A549 (cell line): ENCODE measurements at regions not wholly inside any gene's neighbourhood (a gene's known extent, or its start where the extent isn't known, plus 50 kb on each side); places are given as distances from the start of the nearest gene placed in this dataset.

ENCODE experiments used
- ATAC-seq, 2 experiments: fragments of 200-7000 bp in 1 of 2; fragments of >200 bp in 1 of 2; cut with Nextera tagmentation in 1 of 2; cut with Tn5 transposase in 1 of 2; 3 replicates each; pipeline versions ENCODE4 v1.8.0 to v1.9.1; 2018 to 2020; ENCODE audit warnings: mild to moderate bottlenecking in 1 of 2, moderate library complexity in 1 of 2
- CTCF ChIA-PET: fragments of 300-600 bp; sonication (Branson Sonifier 250); formaldehyde crosslinking; extraction: SDS; loops from one replicate; lab custom pipeline; 2021; ENCODE audit warnings: antibody characterized with exemption, inconsistent platforms; lab: Yijun Ruan, JAX
- POLR2A ChIA-PET: fragments of 350-600 bp; formaldehyde crosslinking; extraction: SDS; loops from one replicate; lab custom pipeline; 2021; ENCODE audit warnings: antibody characterized with exemption, inconsistent platforms; lab: Yijun Ruan, JAX
- DNase-seq, 2 experiments: peaks; one replicate each; pipeline versions ENCODE4 v3.0.0 to v3.0.0-alpha.2; 2011 to 2016; ENCODE audit warnings: low read depth in 1 of 2, low spot score in 1 of 2
- FAIRE-seq: peaks from 2 replicates; lab custom pipeline; 2011; peaks lifted over from hg19 to GRCh38; lab: Jason Lieb, UNC
- H3K27ac ChIP-seq, 2 experiments: fragments of >200 bp; sonication (Bioruptor Twin); formaldehyde crosslinking; 3 replicates each; pipeline ENCODE4 v1.5.1; 2016 to 2017
- H3K4me1 ChIP-seq: fragments of >200 bp; sonication (Bioruptor Twin); formaldehyde crosslinking; 3 replicates; pipeline ENCODE4 v1.6.1; 2016
- H3K4me2 ChIP-seq: fragments of >200 bp; sonication (Bioruptor Twin); formaldehyde crosslinking; 3 replicates; pipeline ENCODE4 v1.6.1; 2016
- H3K4me3 ChIP-seq: fragments of >200 bp; sonication (Bioruptor Twin); formaldehyde crosslinking; 3 replicates; pipeline ENCODE4 v1.5.1; 2016
- H3K9me3 ChIP-seq: fragments of >200 bp; sonication (Bioruptor Twin); formaldehyde crosslinking; 3 replicates; pipeline ENCODE4 v1.6.1; 2016
- BHLHE40 ChIP-seq: IDR thresholded peaks from 2 replicates; pipeline ENCODE4 v1.6.1; 2012; ENCODE audit warnings: low read depth, low read length, inconsistent platforms
- CBX8 ChIP-seq: fragments of 200-600 bp; sonication (generic); IDR thresholded peaks from 2 replicates; pipeline ENCODE4 v1.6.1; 2016
- CHD4 ChIP-seq: fragments of 200-600 bp; sonication (generic); IDR thresholded peaks from 2 replicates; pipeline ENCODE4 v1.6.1; 2016; ENCODE audit warnings: antibody characterized with exemption, mild to moderate bottlenecking, borderline replicate concordance
- CTCF ChIP-seq: fragments of >200 bp; sonication (Bioruptor Twin); formaldehyde crosslinking; IDR thresholded peaks from 3 replicates; pipeline ENCODE4 v1.5.1; 2016
- E2F6 ChIP-seq: IDR thresholded peaks from 2 replicates; pipeline ENCODE4 v1.6.1; 2012; ENCODE audit warnings: low read depth, borderline replicate concordance
- EHF ChIP-seq: fragments of 250-450 bp; sonication (Bioruptor Pico); IDR thresholded peaks from 2 replicates; pipeline ENCODE4 v1.5.0; 2020; ENCODE audit warnings: mild to moderate bottlenecking
- EHMT2 ChIP-seq: fragments of 200-600 bp; sonication (generic); IDR thresholded peaks from 2 replicates; pipeline ENCODE4 v1.6.1; 2016; ENCODE audit warnings: antibody characterized with exemption, low read depth, mild to moderate bottlenecking, moderate library complexity
- ESRRA ChIP-seq: fragments of 150-350 bp; IDR thresholded peaks from 2 replicates; pipeline ENCODE4 v1.6.1; 2014; ENCODE audit warnings: mild to moderate bottlenecking, low read length, borderline replicate concordance
- FOSB ChIP-seq: fragments of 250-450 bp; sonication (Bioruptor Pico); IDR thresholded peaks from 2 replicates; pipeline ENCODE4 v1.5.0; 2020; ENCODE audit warnings: mild to moderate bottlenecking, moderate library complexity
- HOXA7 ChIP-seq: fragments of 250-450 bp; sonication (Bioruptor Pico); IDR thresholded peaks from 2 replicates; pipeline ENCODE4 v1.5.0; 2020; ENCODE audit warnings: mild to moderate bottlenecking, moderate library complexity
- JUN ChIP-seq, 2 experiments: fragments of >200 bp; sonication (Bioruptor Twin); formaldehyde crosslinking; IDR thresholded peaks; 2 replicates in 1 of 2; 3 replicates in 1 of 2; pipeline ENCODE4 v1.6.1; 2016 to 2017
- JUNB ChIP-seq: fragments of >200 bp; sonication (Bioruptor Twin); formaldehyde crosslinking; IDR thresholded peaks from 2 replicates; pipeline ENCODE4 v1.6.1; 2016
- KDM5A ChIP-seq: fragments of 200-600 bp; sonication (generic); IDR thresholded peaks from 2 replicates; pipeline ENCODE4 v1.6.1; 2016; ENCODE audit warnings: antibody characterized with exemption, mild to moderate bottlenecking
- MAZ ChIP-seq: fragments of 150-350 bp; IDR thresholded peaks from 2 replicates; pipeline ENCODE4 v1.6.1; 2014; ENCODE audit warnings: antibody characterized with exemption, low read depth, low read length, borderline replicate concordance
- NPAS2 ChIP-seq: fragments of 250-450 bp; sonication (Bioruptor Pico); IDR thresholded peaks from 2 replicates; pipeline ENCODE4 v1.8.0; 2022; ENCODE audit warnings: mild to moderate bottlenecking, moderate library complexity, borderline replicate concordance
- PHF8 ChIP-seq: fragments of 200-600 bp; sonication (generic); IDR thresholded peaks from 2 replicates; pipeline ENCODE4 v1.6.1; 2016; ENCODE audit warnings: low read depth, mild to moderate bottlenecking, antibody characterized with exemption, moderate library complexity, borderline replicate concordance
- POLR2AphosphoS2 ChIP-seq: conservative IDR thresholded peaks from 2 replicates; pipeline ENCODE4 v1.6.1; 2012; ENCODE audit warnings: low read length, improper control_type of control experiment, inconsistent platforms
- RAD21 ChIP-seq, 2 experiments: fragments of >200 bp in 1 of 2; sonication (Bioruptor Twin) in 1 of 2; formaldehyde crosslinking in 1 of 2; IDR thresholded peaks in 1 of 2; conservative IDR thresholded peaks in 1 of 2; 2 replicates in 1 of 2; 3 replicates in 1 of 2; pipeline ENCODE4 v1.6.1; 2012 to 2018; ENCODE audit warnings: inconsistent platforms in 1 of 2
- RARB ChIP-seq: fragments of 250-450 bp; sonication (Bioruptor Pico); IDR thresholded peaks from 2 replicates; pipeline ENCODE4 v1.8.0; 2021; ENCODE audit warnings: mild to moderate bottlenecking, moderate library complexity
- REST ChIP-seq: fragments of 200-600 bp; sonication (generic); IDR thresholded peaks from 2 replicates; pipeline ENCODE4 v1.6.1; 2016; ENCODE audit warnings: antibody characterized with exemption, mild to moderate bottlenecking, moderate library complexity
- RFX5 ChIP-seq: fragments of 450-650 bp; IDR thresholded peaks from 2 replicates; pipeline ENCODE4 v1.7.1; 2014; ENCODE audit warnings: antibody characterized with exemption, mild to moderate bottlenecking, moderate library complexity
- RNF2 ChIP-seq: fragments of 200-600 bp; sonication (generic); IDR thresholded peaks from 2 replicates; pipeline ENCODE4 v1.6.1; 2016; ENCODE audit warnings: low read depth, mild to moderate bottlenecking, antibody characterized with exemption, moderate library complexity, borderline replicate concordance
- SMC3 ChIP-seq: fragments of >200 bp; sonication (Bioruptor Twin); formaldehyde crosslinking; IDR thresholded peaks from 3 replicates; pipeline ENCODE4 v1.6.1; 2018; ENCODE audit warnings: inconsistent platforms
- SREBF2 ChIP-seq: fragments of 450-650 bp; IDR thresholded peaks from 2 replicates; pipeline ENCODE4 v1.6.1; 2014; ENCODE audit warnings: mild to moderate bottlenecking, moderate library complexity
- TFCP2L1 ChIP-seq: fragments of 250-450 bp; sonication (Bioruptor Pico); IDR thresholded peaks from 2 replicates; pipeline ENCODE4 v1.5.0; 2021; ENCODE audit warnings: mild to moderate bottlenecking
- WGBS: methylation state at CpG from one replicate; pipeline ENCODE4 v1.1.6; 2017; ENCODE audit errors: missing lambda C conversion rate; 5-methylcytosine and 5-hydroxymethylcytosine counted together
- TF ChIP-seq, protein P1 (sequence below): fragments of >200 bp; sonication (Bioruptor Twin); formaldehyde crosslinking; IDR thresholded peaks from 3 replicates; pipeline ENCODE4 v1.6.1; 2016
- TF ChIP-seq, protein P2 (sequence below): fragments of >200 bp; sonication (Bioruptor Twin); formaldehyde crosslinking; IDR thresholded peaks from 2 replicates; pipeline ENCODE4 v1.6.1; 2016

GRCh38 chr10:31210190-31210589 is 108.8 kb upstream of the ZEB1 start:
- Histone ChIP-seq H3K4me2 (no peak overlapping the region), H3K9me3 (no peaks in the 10 kb centered on the region), H3K4me3 (no peak overlapping the region), H3K27ac (no peak overlapping the region), H3K4me1 (no peaks in the 10 kb centered on the region)
- DNase-seq (no peak), ATAC-seq (no peak), FAIRE-seq (no peak)
- WGBS = 89% methylated on average over 7 of the region's 7 CpGs
- TF ChIP-seq PHF8 = no peak
- TF ChIP-seq, protein P1, sequence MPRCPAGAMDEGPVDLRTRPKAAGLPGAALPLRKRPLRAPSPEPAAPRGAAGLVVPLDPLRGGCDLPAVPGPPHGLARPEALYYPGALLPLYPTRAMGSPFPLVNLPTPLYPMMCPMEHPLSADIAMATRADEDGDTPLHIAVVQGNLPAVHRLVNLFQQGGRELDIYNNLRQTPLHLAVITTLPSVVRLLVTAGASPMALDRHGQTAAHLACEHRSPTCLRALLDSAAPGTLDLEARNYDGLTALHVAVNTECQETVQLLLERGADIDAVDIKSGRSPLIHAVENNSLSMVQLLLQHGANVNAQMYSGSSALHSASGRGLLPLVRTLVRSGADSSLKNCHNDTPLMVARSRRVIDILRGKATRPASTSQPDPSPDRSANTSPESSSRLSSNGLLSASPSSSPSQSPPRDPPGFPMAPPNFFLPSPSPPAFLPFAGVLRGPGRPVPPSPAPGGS = no peak
- no peak for TF ChIP-seq NPAS2 (CRISPR knock-in tag)
- TF ChIP-seq RAD21 (conservative IDR thresholded peaks at IDR 0.05 in 1 of 2, IDR thresholded peaks at IDR 0.05 in 1 of 2) = no peak
- no peak for TF ChIP-seq FOSB (CRISPR knock-in tag)
- no peak for TF ChIP-seq E2F6
- TF ChIP-seq JUN (IDR thresholded peaks at IDR 0.05) = no peak
- no peak for TF ChIP-seq KDM5A
- no peak for TF ChIP-seq EHF (CRISPR knock-in tag)
- TF ChIP-seq HOXA7 = no peak
- TF ChIP-seq EHMT2 = no peak
- no peak for TF ChIP-seq CBX8
- no peak for TF ChIP-seq SREBF2
- CTCF ChIA-PET = no interaction called here
- POLR2A ChIA-PET = no interaction called here

DNA sequence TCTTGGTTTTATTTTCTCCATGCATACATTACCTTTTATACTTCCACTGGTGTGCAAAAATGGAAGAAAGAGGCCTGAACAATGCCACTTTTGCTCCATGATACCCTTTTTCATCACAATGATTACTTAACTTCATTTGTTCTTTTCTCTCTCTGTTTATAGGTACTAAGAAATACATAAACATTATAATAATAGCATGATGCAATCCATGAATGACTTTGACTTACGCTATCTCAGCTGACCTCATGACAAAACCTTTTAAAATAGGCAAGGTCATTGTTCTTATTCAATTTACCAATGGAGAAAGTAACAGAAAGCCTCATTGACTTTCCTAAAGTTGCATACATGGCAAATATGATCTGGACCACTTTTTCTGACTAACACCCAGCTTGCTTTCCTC is 105.1 kb upstream of the ZEB1 start:
- 90% methylated on average over 1 of the region's 1 CpG for WGBS
- no peak for ATAC-seq
- no peaks in the 10 kb centered on the region for H3K4me1 ChIP-seq
- CTCF ChIA-PET = interaction anchor here (0.8 kb wide), 1 partner anchor 8 kb away, joined by 3 read pairs; no protein-coding TSS in a partner anchor
- FAIRE-seq = no peak
- no peak for DNase-seq
- H3K4me2 ChIP-seq = no peak overlapping the region
- POLR2A ChIA-PET = no interaction called here
- no peak overlapping the region for H3K4me3 ChIP-seq
- TF ChIP-seq TFCP2L1 (CRISPR knock-in tag) (no peak), JUN (IDR thresholded peaks at IDR 0.05) (no peak), REST (no peak), RARB (CRISPR knock-in tag) (no peak), RNF2 (no peak), RFX5 (no peak), BHLHE40 (no peak), MAZ (no peak), RAD21 (conservative IDR thresholded peaks at IDR 0.05 in 1 of 2, IDR thresholded peaks at IDR 0.05 in 1 of 2) (no peak), ESRRA (no peak), SMC3 (no peak), CTCF (no peak), JUNB (no peak), POLR2AphosphoS2 (no peak), EHF (CRISPR knock-in tag) (no peak), CHD4 (no peak)
- TF ChIP-seq, protein P2, sequence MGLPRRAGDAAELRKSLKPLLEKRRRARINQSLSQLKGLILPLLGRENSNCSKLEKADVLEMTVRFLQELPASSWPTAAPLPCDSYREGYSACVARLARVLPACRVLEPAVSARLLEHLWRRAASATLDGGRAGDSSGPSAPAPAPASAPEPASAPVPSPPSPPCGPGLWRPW = no peak
- no peak overlapping the region for H3K27ac ChIP-seq
- no peaks in the 10 kb centered on the region for H3K9me3 ChIP-seq
